ENCODE measurements at regions not wholly inside any gene's neighbourhood (a gene's known extent, or its start where the extent isn't known, plus 50 kb on each side); places are given as distances from the start of the nearest gene placed in this dataset.

- Histone ChIP-seq H3K27me3 (no peaks in the 10 kb centered on the region), H3K4me3 (no peak overlapping the region), H3K27ac (no peak overlapping the region), H3K9me3 (no peaks in the 10 kb centered on the region), H3K4me1 (no peaks in the 10 kb centered on the region), H3K36me3 (no peaks in the 10 kb centered on the region)
- no peak for TF ChIP-seq CTCF (IDR thresholded peaks at IDR 0.05)
- no peak for DNase-seq (ENCODE audit: low spot score)
Observed at GRCh38 chr5:166093312-166093711, 2198.1 kb upstream of the WWC1 start.

GRCh38 chr5:166102947-166103346 is 2188.5 kb upstream of the WWC1 start:
- TF ChIP-seq CTCF (IDR thresholded peaks at IDR 0.05), result no peak
- Histone ChIP-seq H3K4me3 (no peak overlapping the region), H3K4me1 (no peaks in the 10 kb centered on the region), H3K27ac (no peak overlapping the region), H3K9me3 (no peaks in the 10 kb centered on the region), H3K27me3 (no peaks in the 10 kb centered on the region), H3K36me3 (no peaks in the 10 kb centered on the region)
- no peak for DNase-seq (ENCODE audit: low spot score)

GRCh38 chr5:166111021-166111420 is 2180.4 kb upstream of the WWC1 start:
- no peaks in the 10 kb centered on the region for H3K9me3 ChIP-seq
- no peak overlapping the region for H3K4me3 ChIP-seq
- no peak for DNase-seq (ENCODE audit: low spot score)
- TF ChIP-seq CTCF (IDR thresholded peaks at IDR 0.05), result no peak
- no peaks in the 10 kb centered on the region for H3K36me3 ChIP-seq
- no peaks in the 10 kb centered on the region for H3K4me1 ChIP-seq
- H3K27me3 ChIP-seq, result no peaks in the 10 kb centered on the region
- H3K27ac ChIP-seq, result no peak overlapping the region

GRCh38 chr5:166117072-166118066 is 2174.1 kb upstream of the WWC1 start:
- no peak overlapping the region for H3K4me3 ChIP-seq
- TF ChIP-seq CTCF (IDR thresholded peaks at IDR 0.05), result no peak
- no peaks in the 10 kb centered on the region for H3K4me1 ChIP-seq
- no peaks in the 10 kb centered on the region for H3K36me3 ChIP-seq
- DNase-seq (ENCODE audit: low spot score), result no peak
- no peak overlapping the region for H3K27ac ChIP-seq
- no peaks in the 10 kb centered on the region for H3K27me3 ChIP-seq
- no peaks in the 10 kb centered on the region for H3K9me3 ChIP-seq

GRCh38 chr5:166119506-166119905 is 2171.9 kb upstream of the WWC1 start:
- Histone ChIP-seq H3K36me3 (no peaks in the 10 kb centered on the region), H3K4me1 (no peaks in the 10 kb centered on the region), H3K27ac (no peak overlapping the region), H3K4me3 (no peak overlapping the region), H3K27me3 (no peaks in the 10 kb centered on the region), H3K9me3 (no peaks in the 10 kb centered on the region)
- TF ChIP-seq CTCF (IDR thresholded peaks at IDR 0.05), result no peak
- DNase-seq (ENCODE audit: low spot score), result no peak
